ENCODE measurements at regions not wholly inside any gene's neighbourhood (a gene's known extent, or its start where the extent isn't known, plus 50 kb on each side); places are given as distances from the start of the nearest gene placed in this dataset.

DNA sequence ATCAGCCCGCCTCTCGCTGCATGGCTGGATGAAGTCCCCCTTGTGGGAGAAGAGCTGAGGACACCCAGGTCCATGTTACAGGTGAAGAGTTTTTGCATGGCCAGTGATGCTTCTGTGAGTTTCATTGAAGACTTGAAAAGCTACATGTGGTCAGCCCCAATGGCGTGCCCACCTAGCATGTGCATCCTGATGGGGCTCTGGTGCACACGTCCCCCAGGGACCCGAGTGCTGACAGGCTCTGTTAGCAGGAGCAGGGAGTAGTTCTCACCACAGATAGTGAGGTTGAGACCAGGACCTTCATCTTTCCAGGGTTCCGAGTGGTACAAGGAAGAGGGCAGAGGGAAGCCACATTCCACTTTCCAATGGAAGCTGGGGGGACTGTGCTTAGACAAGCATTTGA lies 184.8 kb upstream of the C1orf174 start:
- TF ChIP-seq, protein P1, sequence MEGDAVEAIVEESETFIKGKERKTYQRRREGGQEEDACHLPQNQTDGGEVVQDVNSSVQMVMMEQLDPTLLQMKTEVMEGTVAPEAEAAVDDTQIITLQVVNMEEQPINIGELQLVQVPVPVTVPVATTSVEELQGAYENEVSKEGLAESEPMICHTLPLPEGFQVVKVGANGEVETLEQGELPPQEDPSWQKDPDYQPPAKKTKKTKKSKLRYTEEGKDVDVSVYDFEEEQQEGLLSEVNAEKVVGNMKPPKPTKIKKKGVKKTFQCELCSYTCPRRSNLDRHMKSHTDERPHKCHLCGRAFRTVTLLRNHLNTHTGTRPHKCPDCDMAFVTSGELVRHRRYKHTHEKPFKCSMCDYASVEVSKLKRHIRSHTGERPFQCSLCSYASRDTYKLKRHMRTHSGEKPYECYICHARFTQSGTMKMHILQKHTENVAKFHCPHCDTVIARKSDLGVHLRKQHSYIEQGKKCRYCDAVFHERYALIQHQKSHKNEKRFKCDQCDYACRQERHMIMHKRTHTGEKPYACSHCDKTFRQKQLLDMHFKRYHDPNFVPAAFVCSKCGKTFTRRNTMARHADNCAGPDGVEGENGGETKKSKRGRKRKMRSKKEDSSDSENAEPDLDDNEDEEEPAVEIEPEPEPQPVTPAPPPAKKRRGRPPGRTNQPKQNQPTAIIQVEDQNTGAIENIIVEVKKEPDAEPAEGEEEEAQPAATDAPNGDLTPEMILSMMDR (IDR thresholded peaks at IDR 0.05; ENCODE audit: unreplicated experiment): no peak
- Mint-ChIP-seq H3K9me3 (ENCODE audit: unreplicated experiment) (peaks cover 24% of the 10 kb centered on the region), H3K36me3 (ENCODE audit: low read depth, unreplicated experiment) (peaks cover 8% of the 10 kb centered on the region), H3K27ac (ENCODE audit: unreplicated experiment) (no peak overlapping the region), H3K27me3 (ENCODE audit: unreplicated experiment) (peaks cover 13% of the 10 kb centered on the region), H3K4me3 (ENCODE audit: unreplicated experiment) (no peak overlapping the region), H3K4me1 (ENCODE audit: unreplicated experiment) (no peaks in the 10 kb centered on the region)
- no peak for DNase-seq (ENCODE audit: low spot score)

DNA sequence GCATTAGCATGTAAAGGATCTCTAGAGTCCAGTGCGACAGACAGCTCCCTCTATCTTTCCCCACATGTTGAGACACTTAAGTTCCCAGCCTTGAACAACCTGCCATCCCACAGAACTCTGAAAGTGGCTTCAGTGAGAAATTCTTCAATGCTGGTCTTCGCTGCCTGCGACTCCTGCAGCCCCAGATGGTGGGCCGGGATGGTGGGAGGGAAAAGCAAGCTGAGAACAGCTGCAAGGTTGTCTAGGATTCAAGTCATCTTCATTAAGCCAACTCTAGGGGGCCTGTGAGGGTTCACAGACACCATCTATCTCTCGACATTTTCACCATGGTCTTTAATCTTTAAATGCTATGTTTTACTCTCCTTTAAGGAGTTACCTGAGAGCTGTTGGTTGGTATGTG lies 185.5 kb upstream of the C1orf174 start:
- H3K9me3 Mint-ChIP-seq (ENCODE audit: unreplicated experiment): peaks cover 23% of the 10 kb centered on the region
- no peak for DNase-seq (ENCODE audit: low spot score)
- no peak overlapping the region for H3K4me3 Mint-ChIP-seq (ENCODE audit: unreplicated experiment)
- TF ChIP-seq, protein P1 (IDR thresholded peaks at IDR 0.05; ENCODE audit: unreplicated experiment): no peak
- H3K36me3 Mint-ChIP-seq (ENCODE audit: low read depth, unreplicated experiment): peaks cover 5% of the 10 kb centered on the region
- H3K27me3 Mint-ChIP-seq (ENCODE audit: unreplicated experiment): peaks cover 13% of the 10 kb centered on the region
- no peak overlapping the region for H3K27ac Mint-ChIP-seq (ENCODE audit: unreplicated experiment)
- H3K4me1 Mint-ChIP-seq (ENCODE audit: unreplicated experiment): no peaks in the 10 kb centered on the region

DNA sequence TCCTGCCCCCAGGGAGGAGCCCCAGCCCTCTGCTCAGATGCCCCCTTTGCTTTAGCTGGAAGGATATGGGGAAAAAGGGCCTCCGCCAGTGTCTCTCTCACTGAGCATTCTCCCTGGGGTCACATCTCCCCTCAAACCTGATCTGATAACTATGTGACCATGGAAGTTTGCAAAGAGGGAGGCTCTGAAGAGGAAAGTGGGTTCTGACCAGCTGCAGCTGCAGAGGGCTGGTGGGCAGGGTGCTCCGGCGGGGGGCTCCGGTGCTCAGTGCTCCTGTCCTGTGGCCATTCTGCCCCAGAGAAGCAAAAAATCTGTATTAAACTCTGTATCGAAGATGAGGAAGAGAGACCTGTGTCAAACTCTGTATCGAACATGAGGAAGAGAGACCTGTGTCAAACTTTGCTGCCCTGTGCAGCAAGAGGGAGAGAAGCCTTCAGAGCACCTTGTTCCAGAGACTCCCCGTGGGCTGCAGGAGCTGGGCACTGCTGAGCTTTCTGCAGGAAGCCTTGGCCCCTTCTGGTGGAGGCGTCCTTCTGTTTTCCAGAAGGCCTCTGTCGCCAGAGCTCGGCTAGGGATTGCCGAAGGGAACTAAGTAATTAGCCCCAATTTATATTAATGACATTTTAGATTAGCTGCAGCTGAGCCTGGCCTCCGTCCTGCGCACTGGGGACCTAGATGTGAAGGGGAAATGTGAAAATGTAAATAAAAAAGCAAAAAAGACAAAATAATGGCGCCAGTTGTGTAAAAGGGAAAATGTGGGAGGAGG lies 186.2 kb upstream of the C1orf174 start:
- no peak overlapping the region for H3K4me3 Mint-ChIP-seq (ENCODE audit: unreplicated experiment)
- H3K27me3 Mint-ChIP-seq (ENCODE audit: unreplicated experiment): peaks cover 10% of the 10 kb centered on the region
- DNase-seq (ENCODE audit: low spot score): no peak
- TF ChIP-seq, protein P1 (IDR thresholded peaks at IDR 0.05; ENCODE audit: unreplicated experiment): no peak
- H3K9me3 Mint-ChIP-seq (ENCODE audit: unreplicated experiment): peaks cover 20% of the 10 kb centered on the region
- no peaks in the 10 kb centered on the region for H3K4me1 Mint-ChIP-seq (ENCODE audit: unreplicated experiment)
- peaks cover 4% of the 10 kb centered on the region for H3K36me3 Mint-ChIP-seq (ENCODE audit: low read depth, unreplicated experiment)
- no peak overlapping the region for H3K27ac Mint-ChIP-seq (ENCODE audit: unreplicated experiment)

DNA sequence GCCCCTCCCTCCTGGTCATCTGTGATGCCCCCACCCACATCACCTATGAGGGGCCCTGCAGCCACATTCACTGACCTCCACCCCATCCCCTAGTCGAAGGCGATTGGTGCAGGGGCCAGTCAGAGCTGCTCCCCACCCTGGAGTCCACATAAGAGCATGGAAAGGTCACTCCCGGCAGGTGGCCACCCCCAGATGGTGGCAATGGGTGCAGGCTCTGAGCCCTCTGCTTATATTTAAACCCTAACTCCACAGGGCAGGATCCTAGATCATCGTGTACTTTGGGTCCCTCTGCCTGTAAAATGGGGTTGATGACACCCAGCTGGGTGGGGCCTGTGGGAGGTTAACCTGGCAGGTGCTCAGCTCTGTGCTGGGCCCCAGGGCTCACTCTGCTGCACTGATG lies 186.8 kb upstream of the C1orf174 start:
- H3K27me3 Mint-ChIP-seq (ENCODE audit: unreplicated experiment): peaks cover 10% of the 10 kb centered on the region
- peaks cover 4% of the 10 kb centered on the region for H3K36me3 Mint-ChIP-seq (ENCODE audit: low read depth, unreplicated experiment)
- no peak overlapping the region for H3K4me3 Mint-ChIP-seq (ENCODE audit: unreplicated experiment)
- H3K4me1 Mint-ChIP-seq (ENCODE audit: unreplicated experiment): no peaks in the 10 kb centered on the region
- peaks cover 20% of the 10 kb centered on the region for H3K9me3 Mint-ChIP-seq (ENCODE audit: unreplicated experiment)
- no peak for DNase-seq (ENCODE audit: low spot score)
- TF ChIP-seq, protein P1 (IDR thresholded peaks at IDR 0.05; ENCODE audit: unreplicated experiment): no peak
- H3K27ac Mint-ChIP-seq (ENCODE audit: unreplicated experiment): no peak overlapping the region
